Esophagus squamous epithelium (tissue), 4 donors: ENCODE measurements at regions not wholly inside any gene's neighbourhood (a gene's known extent, or its start where the extent isn't known, plus 50 kb on each side); places are given as distances from the start of the nearest gene placed in this dataset.

ENCODE experiments used
- POLR2A ChIP-seq, 4 donors: fragments of 450-650 bp; IDR thresholded peaks; one replicate each; pipeline ENCODE4 v1.6.1; 2017; ENCODE audit warnings: antibody characterized with exemption in 4 of 4, mild to moderate bottlenecking in 4 of 4, moderate library complexity in 3 of 4
- TF ChIP-seq, protein P1 (sequence below), 6 experiments: fragments of 450-650 bp in 4 of 6; fragments of 200-600 bp in 2 of 6; sonication (generic) in 2 of 6; IDR thresholded peaks; one replicate each; pipeline ENCODE4 v1.5.1; 2016 to 2019; ENCODE audit warnings: antibody characterized with exemption in 6 of 6, mild to moderate bottlenecking in 4 of 6, moderate library complexity in 4 of 6

GRCh38 chr10:16187161-16187560 lies 249.6 kb upstream of the PTER start:
- no peak for TF ChIP-seq POLR2A (IDR thresholded peaks at IDR 0.05)
- TF ChIP-seq, protein P1, sequence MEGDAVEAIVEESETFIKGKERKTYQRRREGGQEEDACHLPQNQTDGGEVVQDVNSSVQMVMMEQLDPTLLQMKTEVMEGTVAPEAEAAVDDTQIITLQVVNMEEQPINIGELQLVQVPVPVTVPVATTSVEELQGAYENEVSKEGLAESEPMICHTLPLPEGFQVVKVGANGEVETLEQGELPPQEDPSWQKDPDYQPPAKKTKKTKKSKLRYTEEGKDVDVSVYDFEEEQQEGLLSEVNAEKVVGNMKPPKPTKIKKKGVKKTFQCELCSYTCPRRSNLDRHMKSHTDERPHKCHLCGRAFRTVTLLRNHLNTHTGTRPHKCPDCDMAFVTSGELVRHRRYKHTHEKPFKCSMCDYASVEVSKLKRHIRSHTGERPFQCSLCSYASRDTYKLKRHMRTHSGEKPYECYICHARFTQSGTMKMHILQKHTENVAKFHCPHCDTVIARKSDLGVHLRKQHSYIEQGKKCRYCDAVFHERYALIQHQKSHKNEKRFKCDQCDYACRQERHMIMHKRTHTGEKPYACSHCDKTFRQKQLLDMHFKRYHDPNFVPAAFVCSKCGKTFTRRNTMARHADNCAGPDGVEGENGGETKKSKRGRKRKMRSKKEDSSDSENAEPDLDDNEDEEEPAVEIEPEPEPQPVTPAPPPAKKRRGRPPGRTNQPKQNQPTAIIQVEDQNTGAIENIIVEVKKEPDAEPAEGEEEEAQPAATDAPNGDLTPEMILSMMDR (IDR thresholded peaks at IDR 0.05) = no peak
